Peyer's patch (tissue), 4 donors: ENCODE measurements at regions not wholly inside any gene's neighbourhood (a gene's known extent, or its start where the extent isn't known, plus 50 kb on each side); places are given as distances from the start of the nearest gene placed in this dataset.

Source experiments
- DNase-seq, 3 donors: peaks; one replicate each; pipeline ENCODE4 v3.0.0-alpha.2; 2017 to 2019
- H3K27ac ChIP-seq, 4 donors: fragments of 200-600 bp; sonication (generic); one replicate each; pipeline ENCODE4 v1.5.1; 2016 to 2019
- H3K27me3 ChIP-seq, 2 donors: fragments of 200-600 bp; sonication (generic); one replicate each; pipeline ENCODE4 v1.5.1; 2019
- H3K36me3 ChIP-seq, 3 donors: fragments of 200-600 bp; sonication (generic); one replicate each; pipeline ENCODE4 v1.5.1; 2016 to 2019
- H3K4me1 ChIP-seq, 4 donors: fragments of 200-600 bp; sonication (generic); one replicate each; pipeline ENCODE4 v1.5.1; 2016 to 2019
- H3K4me3 ChIP-seq, 4 donors: fragments of 200-600 bp; sonication (generic); 1 replicate in 3 of 4; 2 replicates in 1 of 4; pipeline ENCODE4 v1.5.1; 2016 to 2019; ENCODE audit warnings: mild to moderate bottlenecking in 1 of 4
- H3K9me3 ChIP-seq, 4 donors: fragments of 200-600 bp; sonication (generic); one replicate each; pipeline ENCODE4 v1.5.1; 2016 to 2019; ENCODE audit warnings: mild to moderate bottlenecking in 1 of 4
- CTCF ChIP-seq, 6 experiments: fragments of 450-650 bp in 4 of 6; fragments of 200-600 bp in 2 of 6; sonication (generic) in 1 of 6; IDR thresholded peaks; one replicate each; pipeline ENCODE4 v1.5.1; 2017 to 2019; ENCODE audit warnings: antibody characterized with exemption in 6 of 6, mild to moderate bottlenecking in 3 of 6, moderate library complexity in 1 of 6
- POLR2A ChIP-seq, 2 donors: fragments of 450-650 bp; IDR thresholded peaks; one replicate each; pipeline ENCODE4 v1.5.1; 2017; ENCODE audit warnings: antibody characterized with exemption in 2 of 2, mild to moderate bottlenecking in 2 of 2, moderate library complexity in 2 of 2

- no peak overlapping the region for H3K4me3 ChIP-seq
- H3K4me1 ChIP-seq: no peaks in the 10 kb centered on the region
- DNase-seq: peak in 1 of 3 donors; percentile 72
- no peaks in the 10 kb centered on the region for H3K9me3 ChIP-seq
- H3K27me3 ChIP-seq: no peaks in the 10 kb centered on the region
- TF ChIP-seq POLR2A (IDR thresholded peaks at IDR 0.05): no peak
- peak in 1 of 6 experiments; percentile 10 for TF ChIP-seq CTCF (IDR thresholded peaks at IDR 0.05)
- H3K36me3 ChIP-seq: no peaks in the 10 kb centered on the region
- peak overlapping the region in 1 of 4 donors; percentile 7 for H3K27ac ChIP-seq
Observed at GRCh38 chr7:84799106-84799505, 387.8 kb downstream of the SEMA3D start.

- Histone ChIP-seq H3K4me3 (no peak overlapping the region), H3K27me3 (no peaks in the 10 kb centered on the region), H3K4me1 (no peaks in the 10 kb centered on the region), H3K36me3 (no peaks in the 10 kb centered on the region), H3K27ac (no peak overlapping the region), H3K9me3 (no peaks in the 10 kb centered on the region)
- DNase-seq: no peak
- no peak for TF ChIP-seq POLR2A (IDR thresholded peaks at IDR 0.05)
- no peak for TF ChIP-seq CTCF (IDR thresholded peaks at IDR 0.05)
Observed at GRCh38 chr7:84792231-84792893, 394.5 kb downstream of the SEMA3D start.

GRCh38 chr7:84790882-84791281, 396.0 kb downstream of the SEMA3D start:
- DNase-seq: no peak
- TF ChIP-seq CTCF (IDR thresholded peaks at IDR 0.05) (no peak), POLR2A (IDR thresholded peaks at IDR 0.05) (no peak)
- Histone ChIP-seq H3K36me3 (no peaks in the 10 kb centered on the region), H3K4me3 (no peak overlapping the region), H3K27ac (no peak overlapping the region), H3K27me3 (no peaks in the 10 kb centered on the region), H3K9me3 (no peaks in the 10 kb centered on the region), H3K4me1 (no peaks in the 10 kb centered on the region)

- Histone ChIP-seq H3K9me3 (no peaks in the 10 kb centered on the region), H3K27me3 (no peaks in the 10 kb centered on the region), H3K27ac (no peak overlapping the region), H3K4me1 (no peaks in the 10 kb centered on the region), H3K36me3 (no peaks in the 10 kb centered on the region), H3K4me3 (no peak overlapping the region)
- TF ChIP-seq CTCF (IDR thresholded peaks at IDR 0.05) (no peak), POLR2A (IDR thresholded peaks at IDR 0.05) (no peak)
- DNase-seq: no peak
Observed at GRCh38 chr7:84786073-84786472, 400.8 kb downstream of the SEMA3D start.

- H3K4me1 ChIP-seq: no peaks in the 10 kb centered on the region
- H3K36me3 ChIP-seq: no peaks in the 10 kb centered on the region
- DNase-seq: no peak
- TF ChIP-seq POLR2A (IDR thresholded peaks at IDR 0.05): no peak
- peak overlapping the region in 2 of 4 donors; percentile 14 to 16 for H3K27ac ChIP-seq
- no peaks in the 10 kb centered on the region for H3K9me3 ChIP-seq
- H3K27me3 ChIP-seq: no peaks in the 10 kb centered on the region
- no peak overlapping the region for H3K4me3 ChIP-seq
Observed at GRCh38 chr7:84784450-84784849, 402.4 kb downstream of the SEMA3D start.

- Histone ChIP-seq H3K9me3 (no peaks in the 10 kb centered on the region), H3K36me3 (no peaks in the 10 kb centered on the region), H3K4me3 (peak overlapping the region in 1 of 4 donors; percentile 2), H3K27me3 (no peaks in the 10 kb centered on the region), H3K4me1 (no peaks in the 10 kb centered on the region), H3K27ac (peak overlapping the region in 2 of 4 donors; percentile 14 to 45)
- no peak for TF ChIP-seq POLR2A (IDR thresholded peaks at IDR 0.05)
- TF ChIP-seq CTCF (IDR thresholded peaks at IDR 0.05): no peak
- no peak for DNase-seq
Observed at GRCh38 chr7:84783141-84783778, 403.6 kb downstream of the SEMA3D start.
